Neuronal stem cell (in vitro differentiated cells): ENCODE measurements at regions not wholly inside any gene's neighbourhood (a gene's known extent, or its start where the extent isn't known, plus 50 kb on each side); places are given as distances from the start of the nearest gene placed in this dataset.

ENCODE experiments used
- DNase-seq: peaks from one replicate; pipeline ENCODE4 v3.0.0-alpha.2; 2013; ENCODE audit warnings: low spot score
- H2AFZ ChIP-seq: one replicate; pipeline ENCODE4 v1.6.1; 2013; ENCODE audit warnings: mild to moderate bottlenecking, low read length, inconsistent platforms
- H2AK5ac ChIP-seq: 2 replicates; pipeline ENCODE4 v1.6.1; 2013; ENCODE audit warnings: low read depth, mild to moderate bottlenecking, inconsistent platforms, low read length, moderate library complexity, mixed read lengths
- H2BK120ac ChIP-seq: 2 replicates; pipeline ENCODE4 v1.6.1; 2013; ENCODE audit warnings: low read depth, mild to moderate bottlenecking, inconsistent platforms, low read length, moderate library complexity, mixed read lengths
- H2BK12ac ChIP-seq: one replicate; pipeline ENCODE4 v1.6.1; 2013; ENCODE audit warnings: low read length, inconsistent platforms
- H2BK15ac ChIP-seq: 2 replicates; pipeline ENCODE4 v1.6.1; 2013; ENCODE audit warnings: mild to moderate bottlenecking, low read length, inconsistent platforms, mixed read lengths
- H2BK5ac ChIP-seq: one replicate; pipeline ENCODE4 v1.6.1; 2013; ENCODE audit warnings: inconsistent platforms, mild to moderate bottlenecking, low read length, moderate library complexity
- H3K14ac ChIP-seq: one replicate; pipeline ENCODE4 v1.6.1; 2013; ENCODE audit warnings: low read length, inconsistent platforms
- H3K18ac ChIP-seq: 2 replicates; pipeline ENCODE4 v1.6.1; 2013; ENCODE audit warnings: low read length, inconsistent platforms
- H3K23ac ChIP-seq: 2 replicates; pipeline ENCODE4 v1.6.1; 2013; ENCODE audit warnings: low read depth, mild to moderate bottlenecking, mixed read lengths, low read length, inconsistent platforms; ENCODE audit not compliant: poor library complexity
- H3K27ac ChIP-seq: replicated peaks from 3 replicates; pipeline ENCODE4 v1.5.1; 2013; ENCODE audit warnings: low read length, inconsistent platforms
- H3K27me3 ChIP-seq, 3 experiments: 2 replicates each; pipeline ENCODE4 v1.6.1; 2013; ENCODE audit warnings: low read length in 3 of 3, mild to moderate bottlenecking in 2 of 3, inconsistent platforms in 1 of 3, low read depth in 1 of 3, mixed read lengths in 1 of 3, moderate library complexity in 1 of 3; ENCODE audit not compliant: control insufficient read depth in 3 of 3, insufficient read depth in 3 of 3
- H3K36me3 ChIP-seq, 2 donors: replicated peaks in 1 of 2; 2 replicates each; pipeline ENCODE4 v1.6.1; 2013; ENCODE audit warnings: low read length in 2 of 2; ENCODE audit not compliant: control insufficient read depth in 2 of 2, insufficient read depth in 2 of 2
- H3K4ac ChIP-seq: 2 replicates; pipeline ENCODE4 v1.6.1; 2013; ENCODE audit warnings: inconsistent platforms, mild to moderate bottlenecking, low read length, moderate library complexity
- H3K4me1 ChIP-seq, 2 donors: 1 replicate in 1 of 2; 2 replicates in 1 of 2; pipeline ENCODE4 v1.6.1; 2013; ENCODE audit warnings: low read length in 2 of 2, low read depth in 1 of 2; ENCODE audit not compliant: control insufficient read depth in 2 of 2, insufficient read depth in 1 of 2
- H3K4me2 ChIP-seq: one replicate; pipeline ENCODE4 v1.6.1; 2013; ENCODE audit warnings: mild to moderate bottlenecking, low read length, inconsistent platforms; ENCODE audit not compliant: insufficient read depth, poor library complexity, severe bottlenecking
- H3K4me3 ChIP-seq, 2 donors: 2 replicates each; pipeline ENCODE4 v1.5.1; 2013; ENCODE audit warnings: low read length in 2 of 2, mild to moderate bottlenecking in 2 of 2, inconsistent platforms in 1 of 2, moderate library complexity in 1 of 2
- H3K79me1 ChIP-seq: one replicate; pipeline ENCODE4 v1.6.1; 2013; ENCODE audit warnings: low read depth, mild to moderate bottlenecking, inconsistent platforms, low read length, moderate library complexity
- H3K9ac ChIP-seq: one replicate; pipeline ENCODE4 v1.6.1; 2013; ENCODE audit warnings: mild to moderate bottlenecking, low read depth, low read length, inconsistent platforms; ENCODE audit not compliant: poor library complexity
- H3K9me3 ChIP-seq, 2 donors: replicated peaks in 1 of 2; 2 replicates each; pipeline versions ENCODE3 to v1.6.1; 2013; ENCODE audit warnings: low read length in 2 of 2, mild to moderate bottlenecking in 2 of 2, inconsistent platforms in 1 of 2, low read depth in 1 of 2, mixed read lengths in 1 of 2, moderate library complexity in 1 of 2; ENCODE audit not compliant: control insufficient read depth in 2 of 2, insufficient read depth in 1 of 2
- H4K8ac ChIP-seq: one replicate; pipeline ENCODE4 v1.6.1; 2013; ENCODE audit warnings: low read depth, mild to moderate bottlenecking, inconsistent platforms, low read length, moderate library complexity
- H4K91ac ChIP-seq: one replicate; pipeline ENCODE4 v1.6.1; 2013; ENCODE audit warnings: low read length, low read depth, mild to moderate bottlenecking, inconsistent platforms; ENCODE audit not compliant: poor library complexity
- WGBS, 2 donors: extraction: QIAGEN DNeasy Blood & Tissue Kit; methylation state at CpG; one replicate each; pipeline ENCODE4 v1.1.7; 2013; ENCODE audit warnings: missing lambda C conversion rate in 2 of 2, mixed read lengths in 1 of 2; ENCODE audit not compliant: insufficient read length in 2 of 2, insufficient replicate concordance in 1 of 2; ENCODE audit errors: extremely low coverage in 2 of 2; 5-methylcytosine and 5-hydroxymethylcytosine counted together

GRCh38 chr14:39765676-39766075, 333.4 kb upstream of the FBXO33 start:
- Histone ChIP-seq H3K27me3 (no peaks in the 10 kb centered on the region), H2BK15ac (no peak overlapping the region), H3K4me1 (no peaks in the 10 kb centered on the region), H3K4me3 (no peak overlapping the region), H2BK12ac (no peak overlapping the region), H3K18ac (no peak overlapping the region), H3K4me2 (no peak overlapping the region), H3K79me1 (no peaks in the 10 kb centered on the region), H3K23ac (no peak overlapping the region), H2BK5ac (no peak overlapping the region), H3K36me3 (no peaks in the 10 kb centered on the region), H2AFZ (no peak overlapping the region), H3K14ac (no peak overlapping the region), H2BK120ac (no peak overlapping the region), H3K4ac (no peak overlapping the region), H3K27ac (no peak overlapping the region), H2AK5ac (no peak overlapping the region), H3K9ac (no peak overlapping the region), H4K91ac (no peak overlapping the region), H3K9me3 (no peaks in the 10 kb centered on the region), H4K8ac (no peak overlapping the region)
- no peak for DNase-seq
- WGBS, 2 donors = no CpG with 5 or more reads among the region's 2 CpGs

- no CpG with 5 or more reads among the region's 1 CpG for WGBS, 2 donors
- Histone ChIP-seq H2BK12ac (no peak overlapping the region), H4K91ac (no peak overlapping the region), H3K27me3 (no peaks in the 10 kb centered on the region), H3K9ac (no peak overlapping the region), H3K79me1 (no peaks in the 10 kb centered on the region), H2BK15ac (no peak overlapping the region), H3K36me3 (no peaks in the 10 kb centered on the region), H3K18ac (no peak overlapping the region), H3K9me3 (no peaks in the 10 kb centered on the region), H2AFZ (no peak overlapping the region), H3K23ac (no peak overlapping the region), H3K14ac (no peak overlapping the region), H2AK5ac (no peak overlapping the region), H3K4me1 (no peaks in the 10 kb centered on the region), H2BK120ac (no peak overlapping the region), H3K4me3 (no peak overlapping the region), H4K8ac (no peak overlapping the region), H3K4ac (no peak overlapping the region), H3K4me2 (no peak overlapping the region), H2BK5ac (no peak overlapping the region), H3K27ac (no peak overlapping the region)
- no peak for DNase-seq
Observed at GRCh38 chr14:39763402-39763890, 331.2 kb upstream of the FBXO33 start.

GRCh38 chr14:39762576-39763401, 330.6 kb upstream of the FBXO33 start:
- H2BK12ac ChIP-seq = no peak overlapping the region
- DNase-seq = no peak
- no peaks in the 10 kb centered on the region for H3K9me3 ChIP-seq

GRCh38 chr14:39755269-39755878, 323.1 kb upstream of the FBXO33 start:
- no peak overlapping the region for H2BK15ac ChIP-seq
- H4K91ac ChIP-seq = no peak overlapping the region
- no peak overlapping the region for H3K4me2 ChIP-seq
- no peak overlapping the region for H3K23ac ChIP-seq
- no peak overlapping the region for H3K27ac ChIP-seq
- H3K27me3 ChIP-seq = no peaks in the 10 kb centered on the region
- no peak overlapping the region for H3K4me3 ChIP-seq
- no peaks in the 10 kb centered on the region for H3K36me3 ChIP-seq
- no peak overlapping the region for H2BK5ac ChIP-seq
- H3K4me1 ChIP-seq = no peaks in the 10 kb centered on the region
- H2BK120ac ChIP-seq = no peak overlapping the region
- H2AFZ ChIP-seq = no peak overlapping the region
- H3K79me1 ChIP-seq = no peaks in the 10 kb centered on the region
- no peak overlapping the region for H4K8ac ChIP-seq
- H3K4ac ChIP-seq = no peak overlapping the region
- DNase-seq = no peak
- no peak overlapping the region for H2AK5ac ChIP-seq
- no peak overlapping the region for H3K18ac ChIP-seq
- H3K9me3 ChIP-seq = no peaks in the 10 kb centered on the region
- no peak overlapping the region for H2BK12ac ChIP-seq
- no peak overlapping the region for H3K9ac ChIP-seq
- no peak overlapping the region for H3K14ac ChIP-seq

More at GRCh38 chr14:39762576-39763401, 330.6 kb upstream of the FBXO33 start:
- Histone ChIP-seq H3K18ac (no peak overlapping the region), H2BK5ac (no peak overlapping the region), H3K27ac (no peak overlapping the region), H3K36me3 (no peaks in the 10 kb centered on the region), H3K4me3 (no peak overlapping the region), H3K4me2 (no peak overlapping the region), H3K4ac (no peak overlapping the region), H2AFZ (no peak overlapping the region), H2BK15ac (no peak overlapping the region), H4K91ac (no peak overlapping the region), H2AK5ac (no peak overlapping the region), H3K4me1 (no peaks in the 10 kb centered on the region), H2BK120ac (no peak overlapping the region), H3K79me1 (no peaks in the 10 kb centered on the region), H3K9ac (no peak overlapping the region), H3K27me3 (no peaks in the 10 kb centered on the region), H4K8ac (no peak overlapping the region), H3K23ac (no peak overlapping the region), H3K14ac (no peak overlapping the region)
- no CpG with 5 or more reads among the region's 16 CpGs for WGBS, 2 donors
